ENCODE measurements at regions not wholly inside any gene's neighbourhood (a gene's known extent, or its start where the extent isn't known, plus 50 kb on each side); places are given as distances from the start of the nearest gene placed in this dataset.

- DNase-seq (ENCODE audit: low read depth) = no peak
- TF ChIP-seq, protein P1, sequence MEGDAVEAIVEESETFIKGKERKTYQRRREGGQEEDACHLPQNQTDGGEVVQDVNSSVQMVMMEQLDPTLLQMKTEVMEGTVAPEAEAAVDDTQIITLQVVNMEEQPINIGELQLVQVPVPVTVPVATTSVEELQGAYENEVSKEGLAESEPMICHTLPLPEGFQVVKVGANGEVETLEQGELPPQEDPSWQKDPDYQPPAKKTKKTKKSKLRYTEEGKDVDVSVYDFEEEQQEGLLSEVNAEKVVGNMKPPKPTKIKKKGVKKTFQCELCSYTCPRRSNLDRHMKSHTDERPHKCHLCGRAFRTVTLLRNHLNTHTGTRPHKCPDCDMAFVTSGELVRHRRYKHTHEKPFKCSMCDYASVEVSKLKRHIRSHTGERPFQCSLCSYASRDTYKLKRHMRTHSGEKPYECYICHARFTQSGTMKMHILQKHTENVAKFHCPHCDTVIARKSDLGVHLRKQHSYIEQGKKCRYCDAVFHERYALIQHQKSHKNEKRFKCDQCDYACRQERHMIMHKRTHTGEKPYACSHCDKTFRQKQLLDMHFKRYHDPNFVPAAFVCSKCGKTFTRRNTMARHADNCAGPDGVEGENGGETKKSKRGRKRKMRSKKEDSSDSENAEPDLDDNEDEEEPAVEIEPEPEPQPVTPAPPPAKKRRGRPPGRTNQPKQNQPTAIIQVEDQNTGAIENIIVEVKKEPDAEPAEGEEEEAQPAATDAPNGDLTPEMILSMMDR (IDR thresholded peaks at IDR 0.05; ENCODE audit: insufficient read depth, low read depth, low read length, missing control alignments) = no peak
- H3K4me3 ChIP-seq (ENCODE audit: low read depth, low read length) = no peak overlapping the region
These were observed 247.3 kb downstream of the GPAT3 start for GRCh38 chr4:83783215-83783614.

DNA sequence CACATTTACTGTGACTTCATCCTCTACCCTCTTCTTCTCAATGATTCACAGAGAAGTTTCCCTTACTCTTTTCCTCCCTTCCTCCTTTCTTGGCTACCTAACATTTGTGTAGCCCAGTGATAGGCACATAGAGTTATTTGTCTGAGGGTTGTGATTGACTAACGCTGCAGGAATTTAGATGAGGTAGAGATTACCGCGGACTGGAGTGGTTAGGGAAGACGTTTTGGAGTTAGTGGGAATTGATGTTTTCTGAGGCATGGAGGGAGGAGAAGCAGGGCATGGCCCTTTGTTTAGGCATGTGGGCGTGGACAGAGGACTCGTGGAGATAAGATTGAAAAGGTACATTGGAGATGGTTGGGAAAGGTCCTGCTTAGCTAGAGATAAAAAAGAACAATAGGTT, 246.7 kb downstream of the GPAT3 start:
- TF ChIP-seq, protein P1 (IDR thresholded peaks at IDR 0.05; ENCODE audit: insufficient read depth, low read depth, low read length, missing control alignments) = no peak
- no peak overlapping the region for H3K4me3 ChIP-seq (ENCODE audit: low read depth, low read length)
- DNase-seq (ENCODE audit: low read depth) = no peak

- DNase-seq (ENCODE audit: low read depth) = no peak
- no peak overlapping the region for H3K4me3 ChIP-seq (ENCODE audit: low read depth, low read length)
- TF ChIP-seq, protein P1 (IDR thresholded peaks at IDR 0.05; ENCODE audit: insufficient read depth, low read depth, low read length, missing control alignments) = no peak
These were observed 245.5 kb downstream of the GPAT3 start for GRCh38 chr4:83781434-83781833.

DNA sequence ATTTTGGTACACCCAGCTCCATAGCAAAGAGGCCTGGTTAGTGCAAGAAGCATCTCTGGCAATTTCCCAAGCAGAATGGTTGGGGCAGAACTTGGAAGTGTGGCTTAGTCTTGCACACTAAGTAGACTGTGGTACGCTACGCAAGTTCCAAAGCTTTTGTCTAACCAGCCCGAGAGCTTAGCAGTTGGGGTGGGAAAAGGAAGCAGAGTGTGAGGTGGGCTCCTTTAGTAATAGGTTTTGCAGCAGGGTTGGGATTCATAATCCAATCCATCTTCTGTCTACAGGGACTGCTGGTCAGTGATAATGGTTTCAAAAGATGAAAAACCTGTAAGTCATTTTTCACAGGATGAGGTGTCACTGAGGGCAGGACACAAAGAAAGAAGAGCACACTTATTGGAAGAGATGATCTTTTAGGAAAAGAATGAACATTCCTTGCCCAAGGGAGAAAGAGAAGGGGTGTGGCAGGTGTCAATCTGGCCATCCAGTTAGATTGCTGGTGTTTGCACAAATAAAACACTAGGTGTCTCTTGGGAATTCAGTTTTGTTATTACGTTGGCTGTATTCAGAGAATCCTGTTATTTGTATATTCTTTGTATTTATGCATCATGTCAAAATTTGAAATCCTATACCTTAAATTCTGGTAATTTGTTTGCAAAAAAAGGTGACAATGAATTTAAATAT, 244.3 kb downstream of the GPAT3 start:
- DNase-seq (ENCODE audit: low read depth) = no peak
- no peak overlapping the region for H3K4me3 ChIP-seq (ENCODE audit: low read depth, low read length)
- TF ChIP-seq, protein P1 (IDR thresholded peaks at IDR 0.05; ENCODE audit: insufficient read depth, low read depth, low read length, missing control alignments) = no peak

- no peak for DNase-seq (ENCODE audit: low read depth)
- TF ChIP-seq, protein P1 (IDR thresholded peaks at IDR 0.05; ENCODE audit: insufficient read depth, low read depth, low read length, missing control alignments) = no peak
- no peak overlapping the region for H3K4me3 ChIP-seq (ENCODE audit: low read depth, low read length)
These were observed 243.5 kb downstream of the GPAT3 start for GRCh38 chr4:83779103-83780052.

GRCh38 chr4:83772685-83773084, 236.8 kb downstream of the GPAT3 start:
- TF ChIP-seq, protein P1 (IDR thresholded peaks at IDR 0.05; ENCODE audit: insufficient read depth, low read depth, low read length, missing control alignments) = no peak
- no peak for DNase-seq (ENCODE audit: low read depth)
- no peak overlapping the region for H3K4me3 ChIP-seq (ENCODE audit: low read depth, low read length)
